Hematopoietic multipotent progenitor cell treated with erythropoietin and hydrocortisone succinate and interleukin-3 and kit ligand, for 4 days (in vitro differentiated cells): ENCODE measurements at regions not wholly inside any gene's neighbourhood (a gene's known extent, or its start where the extent isn't known, plus 50 kb on each side); places are given as distances from the start of the nearest gene placed in this dataset.
"Not testable (repeated sequence)": the region's sequence is repeated elsewhere in the genome, so short reads cannot be mapped to it uniquely, and the experiment has no call there.

ENCODE experiments used
- DNase-seq: peaks from one replicate; pipeline ENCODE4 v3.0.0-alpha.2; 2015

DNA sequence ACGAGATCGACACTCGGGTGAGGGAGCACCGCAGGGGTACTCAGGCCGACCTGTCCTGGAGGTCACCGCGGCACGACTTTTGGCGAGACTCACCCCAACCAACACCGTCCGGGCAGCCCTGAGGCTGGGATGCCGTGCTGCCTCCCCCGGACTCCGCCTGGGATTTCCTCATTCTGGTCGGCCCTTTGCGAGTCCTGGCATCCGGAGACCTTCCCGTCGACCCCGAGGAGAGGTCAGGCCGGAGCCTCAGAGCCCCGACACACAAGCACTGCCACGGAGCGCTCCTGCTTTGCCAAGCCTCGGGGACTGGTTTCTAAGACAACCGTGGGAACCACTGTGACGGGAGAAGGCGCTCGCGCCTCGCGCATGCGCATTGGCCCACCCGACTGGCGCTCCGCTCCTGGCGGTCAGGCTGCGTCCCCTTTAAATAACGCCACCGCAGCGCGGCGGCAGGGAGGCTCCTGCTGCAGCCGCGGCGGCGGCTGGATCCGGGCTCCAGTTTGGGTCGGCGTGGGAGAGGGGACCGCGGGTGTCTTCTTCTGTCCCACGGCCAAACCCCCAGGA lies 166.4 kb upstream of the ZNF337 start:
- DNase-seq: peak; percentile 87

DNA sequence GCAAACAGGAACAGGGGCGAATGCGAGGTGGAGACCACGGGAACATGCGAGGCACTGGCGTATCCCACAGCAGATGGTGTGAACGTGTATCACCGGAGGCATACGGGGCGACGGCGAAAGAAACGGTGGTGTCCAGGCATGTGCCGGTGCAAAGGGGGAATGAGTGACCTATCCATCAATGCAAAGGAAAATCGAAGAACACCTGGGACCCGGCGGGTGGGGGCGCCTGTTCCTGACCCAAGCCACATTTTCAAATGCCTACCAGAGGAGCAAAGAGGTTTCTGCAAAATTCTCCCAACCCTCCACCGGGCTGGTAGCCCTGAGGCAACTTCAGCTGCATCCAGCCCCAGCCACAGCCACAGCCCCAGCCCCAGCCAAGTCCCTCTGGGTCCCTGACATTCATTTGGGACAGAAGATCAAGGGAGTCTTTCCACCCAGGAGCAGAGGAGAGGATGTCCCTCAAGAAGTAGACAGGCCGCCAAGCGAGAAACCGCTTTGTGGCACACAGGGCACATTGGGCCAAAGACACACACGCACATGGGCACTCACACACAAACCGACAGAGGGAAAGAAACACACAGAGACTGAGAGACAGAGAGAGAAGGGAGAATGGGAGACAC lies 164.0 kb upstream of the ZNF337 start:
- no peak for DNase-seq

DNA sequence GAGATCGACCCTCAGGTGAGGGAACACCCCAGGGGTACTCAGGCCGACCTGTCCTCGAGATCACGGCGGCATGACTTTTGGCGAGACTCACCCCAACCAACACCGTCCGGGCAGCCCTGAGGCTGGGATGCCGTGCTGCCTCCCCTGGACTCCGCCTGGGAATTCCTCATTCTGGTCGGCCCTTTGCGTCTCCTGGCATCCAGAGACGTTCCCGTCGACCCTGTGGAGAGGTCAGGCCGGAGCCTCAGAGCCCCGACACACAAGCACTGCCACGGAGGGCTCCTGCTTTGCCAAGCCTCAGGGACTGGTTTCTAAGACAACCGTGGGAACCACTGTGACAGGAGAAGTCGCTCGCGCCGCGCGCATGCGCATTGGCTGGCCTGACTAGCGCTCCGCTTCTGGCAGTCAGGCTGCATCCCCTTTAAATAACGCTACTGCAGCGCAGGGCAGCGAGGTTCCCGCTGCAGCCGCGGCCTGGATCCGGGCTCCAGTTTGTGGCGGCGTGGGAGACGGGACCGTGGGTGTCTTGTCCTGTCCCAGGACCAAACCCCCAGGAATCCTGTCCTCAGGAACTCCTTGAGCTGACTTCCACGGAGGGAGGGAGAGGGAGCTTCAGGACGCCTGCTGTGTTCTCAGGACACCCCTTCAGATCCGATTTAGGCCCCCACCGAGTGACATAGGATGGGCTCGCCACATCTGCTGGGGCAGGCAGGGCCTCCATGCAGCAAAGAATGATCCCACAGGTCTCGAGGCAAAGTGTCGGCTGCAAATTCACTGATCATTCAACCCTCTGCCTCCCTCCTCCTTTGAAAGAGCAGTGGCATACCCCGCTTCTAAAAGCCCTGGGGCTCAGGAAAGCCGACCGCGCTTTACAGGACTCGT lies 163.2 kb upstream of the ZNF337 start:
- DNase-seq: peak; percentile 66

DNA sequence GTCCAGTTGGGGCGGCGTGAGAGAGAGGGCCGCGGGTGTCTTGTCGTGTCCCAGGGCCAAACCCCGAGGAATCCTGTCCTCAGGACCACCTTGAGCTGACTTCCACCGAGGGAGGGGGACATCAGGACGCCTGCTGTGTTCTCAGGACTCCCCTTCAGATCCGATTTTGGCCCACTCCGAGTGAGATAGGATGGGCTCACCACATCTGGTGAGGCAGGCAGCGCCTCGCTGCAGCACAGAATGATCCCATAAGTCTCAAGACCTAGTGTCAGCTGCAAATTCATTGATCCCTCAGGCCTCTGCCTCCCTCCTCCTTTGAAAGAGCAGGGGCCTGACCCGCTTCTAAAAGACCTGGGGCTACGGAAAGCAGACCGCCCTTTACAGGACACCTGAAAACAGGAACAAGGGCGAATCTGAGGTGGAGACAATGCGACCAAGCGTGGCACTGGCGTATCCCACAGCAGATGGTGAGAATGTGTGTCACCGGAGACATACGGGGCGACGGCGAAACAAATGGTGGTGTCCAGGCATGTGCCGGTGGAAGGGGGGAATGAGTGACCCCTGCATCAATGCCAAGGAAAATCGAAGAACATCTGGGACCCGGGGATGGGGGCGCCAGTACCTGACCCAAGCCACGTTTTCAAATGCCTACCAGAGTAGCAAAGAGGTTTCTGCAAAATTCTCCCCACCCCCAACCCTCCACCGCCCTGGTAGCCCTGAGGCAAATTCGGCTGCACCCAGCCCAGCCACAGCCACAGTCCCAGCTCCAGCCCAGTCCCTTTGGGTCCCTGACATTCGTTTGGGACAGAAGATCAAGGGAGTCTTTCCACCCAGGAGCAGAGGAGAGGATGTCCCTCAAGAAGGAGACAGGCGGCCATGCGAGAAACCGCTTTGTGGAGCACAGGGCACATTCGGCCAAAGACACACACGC lies 162.1 kb upstream of the ZNF337 start:
- no peak for DNase-seq

DNA sequence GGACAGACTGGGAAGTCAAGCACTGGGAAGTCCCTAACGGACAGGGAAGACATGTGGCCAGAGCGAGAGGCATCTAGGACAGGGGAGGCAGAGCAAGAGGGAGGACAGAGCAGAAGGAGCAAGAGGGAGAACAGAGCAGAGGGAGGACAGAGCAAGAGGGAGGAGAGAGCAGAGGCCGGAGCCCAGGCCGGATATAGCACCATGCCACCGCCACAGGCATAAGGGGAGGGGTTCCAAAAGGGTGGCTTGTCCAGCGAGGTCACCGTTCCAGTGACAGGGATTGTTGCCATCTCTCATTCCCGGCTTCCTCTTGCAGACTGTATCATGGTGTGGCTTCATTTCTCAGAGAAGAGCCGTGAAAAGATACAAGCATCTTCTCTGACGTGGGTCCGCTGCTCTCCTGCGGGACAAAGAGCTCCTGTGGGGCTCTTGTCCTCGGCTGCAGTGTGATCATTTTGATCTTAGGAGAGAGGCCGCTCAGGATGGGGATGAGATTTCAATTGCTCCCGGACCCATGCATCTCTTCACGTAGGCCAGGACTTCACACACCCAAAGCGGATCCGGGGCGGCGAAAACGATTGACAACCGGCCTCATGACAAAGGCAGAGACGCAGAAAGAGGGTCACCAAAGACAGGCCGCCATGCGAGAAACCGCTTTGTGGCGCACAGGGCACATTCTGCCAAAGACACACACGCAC lies 160.6 kb upstream of the ZNF337 start:
- not testable (repeated sequence) for DNase-seq

DNA sequence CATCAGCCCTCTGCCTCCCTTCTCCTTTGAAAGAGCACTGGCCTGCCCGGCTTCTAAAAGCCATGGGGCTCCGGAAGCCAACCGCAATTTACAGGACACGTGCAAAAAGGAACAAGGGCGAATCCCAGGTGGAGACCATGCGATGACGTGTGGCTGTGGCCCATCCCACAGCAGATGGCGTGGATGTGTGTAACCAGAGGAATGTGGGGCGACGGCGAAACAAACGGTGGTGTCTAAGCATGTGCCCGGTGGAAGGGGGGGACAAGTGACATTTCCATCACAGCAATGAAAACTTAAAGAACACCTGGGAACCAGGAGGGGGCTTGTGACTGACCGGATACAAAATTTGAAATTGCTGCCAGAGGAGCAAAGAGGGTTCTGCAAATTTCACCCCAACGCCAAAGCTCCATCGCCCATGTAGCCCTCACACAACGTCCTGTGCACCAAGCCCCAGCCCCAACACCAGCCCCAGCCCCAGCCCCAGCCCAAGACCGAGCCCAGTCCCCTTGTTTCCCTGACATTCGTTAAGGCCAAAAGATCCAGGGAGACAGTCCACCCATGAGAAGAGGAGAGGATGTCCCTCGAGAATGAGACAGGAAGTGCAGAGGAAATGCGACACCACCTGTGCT lies 159.7 kb upstream of the ZNF337 start:
- no peak for DNase-seq

DNA sequence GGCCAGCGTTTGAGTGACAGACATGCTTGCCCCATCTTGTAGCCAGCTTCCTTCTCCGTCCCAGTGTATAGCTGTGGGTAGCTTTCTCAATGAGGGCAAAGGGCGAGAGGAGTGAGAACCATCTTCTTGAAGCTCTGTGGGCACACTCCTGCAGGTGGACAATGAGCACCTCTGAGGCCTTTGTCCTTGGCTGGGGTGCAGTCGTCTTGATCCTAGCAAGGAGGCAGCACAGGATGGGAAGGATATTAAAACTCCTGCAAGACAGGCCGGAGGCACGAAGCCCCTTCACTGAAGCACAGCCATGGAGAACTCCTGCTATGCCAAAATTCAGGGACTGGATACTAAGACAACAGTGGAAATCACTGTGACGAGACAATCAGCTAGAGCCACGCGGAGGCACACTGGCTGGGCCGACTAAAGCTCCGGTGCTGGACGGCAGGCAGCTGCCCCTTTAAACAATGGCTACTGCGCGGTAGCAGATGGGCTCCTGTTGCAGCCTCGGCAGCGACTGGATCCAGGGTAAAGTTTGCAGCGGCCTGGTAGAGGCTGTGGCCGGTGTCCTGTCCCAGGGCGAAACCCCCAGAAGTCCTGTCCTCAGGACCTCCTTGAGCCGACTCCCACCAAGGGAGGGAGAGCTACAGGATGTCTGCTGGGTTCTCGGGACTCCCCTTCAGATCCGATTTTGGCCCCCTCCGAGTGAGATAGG lies 159.0 kb upstream of the ZNF337 start:
- not testable (repeated sequence) for DNase-seq

DNA sequence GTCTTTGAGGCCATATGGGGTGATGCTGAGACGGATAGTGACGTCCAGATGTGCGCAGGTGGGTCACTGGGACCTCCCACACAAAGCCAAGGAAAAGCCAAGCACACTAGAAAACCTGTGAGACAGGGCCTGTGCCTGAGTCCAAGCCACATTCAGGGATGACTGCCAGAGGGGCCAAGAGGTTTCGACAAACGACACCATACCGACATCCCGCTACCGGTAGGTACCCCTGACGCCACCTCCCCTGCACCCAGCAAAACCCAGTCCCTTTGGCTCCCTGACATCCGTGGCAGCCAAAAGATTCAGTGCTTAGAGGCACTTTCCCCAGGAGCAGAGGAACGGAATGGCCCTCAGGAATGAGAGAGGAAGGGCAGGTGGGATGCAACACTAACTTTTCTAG lies 158.0 kb upstream of the ZNF337 start:
- not testable (repeated sequence) for DNase-seq

DNA sequence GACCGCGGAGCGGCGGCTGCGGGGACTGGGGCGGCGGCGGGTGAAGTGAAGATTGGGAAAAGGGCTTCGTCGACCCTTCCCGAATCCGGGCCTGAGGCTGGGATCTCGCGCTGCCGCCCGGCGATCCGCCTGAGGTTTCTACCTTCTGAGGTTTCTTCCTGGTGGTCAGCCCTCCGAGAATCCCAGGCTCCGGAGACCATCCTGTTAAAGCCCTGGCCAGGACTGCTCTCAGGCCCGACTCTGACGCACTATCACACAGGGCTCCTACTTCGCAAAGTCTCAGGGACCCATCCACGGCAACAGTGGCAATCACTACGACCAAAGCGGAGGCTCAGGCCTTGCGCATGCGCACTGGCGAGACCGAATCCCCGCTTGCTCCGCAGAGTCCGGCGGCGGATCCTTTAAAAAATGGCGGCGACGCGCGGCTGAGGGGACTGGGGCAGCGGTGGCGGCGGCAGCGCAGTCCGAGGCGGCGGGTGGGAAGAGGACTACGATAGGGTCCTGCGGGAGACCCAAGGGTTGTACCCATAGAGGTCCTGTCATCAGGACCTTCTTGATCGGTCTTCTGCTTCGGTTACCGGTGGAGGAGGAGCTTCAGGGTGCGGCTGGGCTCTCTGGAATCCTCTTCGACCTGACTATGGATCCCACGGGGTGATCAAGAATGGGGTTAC lies 157.2 kb upstream of the ZNF337 start:
- peak; percentile 75 for DNase-seq

DNA sequence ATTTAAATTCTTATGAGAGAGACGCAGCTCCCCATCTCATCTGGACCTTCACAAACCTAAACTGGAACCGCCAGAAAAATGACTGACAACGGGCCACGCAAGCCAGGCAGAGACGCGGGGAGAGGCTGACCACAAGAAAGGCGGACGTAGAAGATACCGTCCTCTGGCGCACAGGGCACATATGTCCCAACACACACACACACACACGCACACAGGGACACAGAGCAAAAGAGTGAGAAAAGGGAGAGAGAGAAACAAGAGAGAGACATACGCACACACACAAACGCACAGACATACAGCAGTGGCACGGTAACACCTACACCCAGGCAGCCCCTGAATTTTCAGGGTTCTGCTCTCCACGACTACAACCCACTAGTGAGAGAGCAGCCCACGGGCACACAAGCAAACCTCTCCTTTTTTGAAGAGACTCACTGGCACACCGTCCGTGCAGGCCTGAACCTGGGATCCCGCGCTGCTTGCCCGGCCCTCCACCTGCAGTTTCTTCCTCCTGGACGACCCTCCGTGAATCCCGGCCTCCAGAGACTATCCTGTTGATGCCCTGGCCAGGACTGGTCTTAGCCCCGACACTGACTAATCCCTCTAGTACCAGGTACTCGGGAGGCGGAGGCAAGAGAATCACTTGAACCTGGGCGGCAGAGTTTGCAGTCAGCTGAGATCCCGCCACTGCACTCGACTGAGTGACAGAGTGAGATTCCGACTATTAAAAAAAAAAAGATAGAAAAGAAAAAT lies 156.5 kb upstream of the ZNF337 start:
- not testable (repeated sequence) for DNase-seq

DNA sequence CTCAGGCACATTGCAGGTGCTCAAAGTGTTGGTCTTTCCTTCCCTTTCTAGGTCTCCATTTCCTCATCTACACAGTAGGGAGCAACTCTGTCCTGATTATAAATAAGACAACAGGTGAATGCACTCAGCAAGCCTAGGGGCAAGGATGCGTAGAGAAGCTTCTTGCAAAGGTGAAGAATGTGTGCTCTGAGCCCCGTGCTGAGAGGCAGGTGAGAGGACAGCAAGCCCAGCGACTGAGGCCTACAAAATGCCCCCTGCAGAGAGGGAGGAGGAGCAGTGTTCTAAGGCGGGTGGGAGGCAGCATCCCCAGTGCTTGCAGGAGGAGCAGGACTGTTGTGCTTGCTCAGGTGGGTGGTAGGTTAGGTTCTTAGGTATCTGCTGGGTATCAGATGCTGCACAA lies 153.5 kb upstream of the ZNF337 start:
- not testable (repeated sequence) for DNase-seq

DNA sequence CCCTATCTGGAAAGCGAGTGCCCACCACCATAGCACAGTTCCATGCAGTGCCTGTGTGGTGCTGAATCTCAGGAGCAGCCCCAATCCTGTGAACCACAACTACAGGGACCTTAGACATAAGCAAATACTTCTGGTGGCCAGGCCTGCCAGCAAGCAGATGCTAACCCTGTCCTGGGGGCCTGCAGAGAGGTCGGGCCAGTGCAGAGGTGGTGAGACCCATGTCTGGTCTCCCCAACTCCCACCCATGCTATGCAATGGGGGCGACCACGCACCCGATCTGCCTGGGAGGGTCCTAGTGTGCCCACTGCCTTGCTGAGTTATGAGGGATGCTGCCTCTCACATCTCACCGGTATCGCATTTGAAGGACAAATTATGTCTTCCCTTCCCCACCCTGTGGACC lies 151.6 kb upstream of the ZNF337 start:
- no peak for DNase-seq

DNA sequence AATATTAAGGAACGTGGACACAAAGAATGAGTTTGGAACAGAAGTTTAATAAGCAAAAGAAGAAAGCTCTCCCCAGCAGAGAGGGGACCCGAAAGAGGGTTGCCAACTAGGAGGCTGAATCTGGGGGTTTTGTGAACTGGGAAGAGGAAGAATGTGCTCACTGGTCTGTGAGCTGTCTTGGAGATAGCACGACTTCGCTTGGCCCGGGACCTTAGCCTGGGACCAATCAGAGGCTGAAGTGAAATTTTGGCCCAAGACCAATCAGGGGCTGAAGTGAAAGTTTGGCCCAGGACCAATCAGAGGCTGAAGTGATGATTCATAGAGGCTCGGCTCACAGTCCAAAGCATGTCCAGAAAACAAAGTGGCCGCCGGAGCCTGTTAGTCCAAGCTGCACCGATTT lies 148.0 kb upstream of the ZNF337 start:
- DNase-seq: not testable (repeated sequence)

DNA sequence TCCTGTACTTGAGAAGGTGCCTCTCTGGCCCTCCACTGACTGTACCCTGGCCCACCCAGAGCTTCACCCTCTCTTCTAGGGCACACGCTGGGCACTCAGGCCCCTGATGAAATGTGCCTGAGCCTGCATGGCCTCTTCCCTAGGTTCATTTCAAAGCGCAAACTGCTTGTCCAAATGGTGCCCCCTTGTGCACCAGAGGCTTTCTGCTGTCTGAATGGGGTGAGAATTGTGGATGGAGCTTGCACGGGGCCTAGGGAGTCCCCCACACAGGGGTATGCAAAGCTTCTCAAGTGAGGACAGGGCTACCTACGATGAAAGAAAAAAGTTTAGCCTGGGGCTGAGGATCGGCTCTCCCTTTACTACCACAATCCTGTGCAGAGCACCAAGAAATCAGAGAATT lies 116.9 kb upstream of the ZNF337 start:
- DNase-seq: not testable (repeated sequence)

DNA sequence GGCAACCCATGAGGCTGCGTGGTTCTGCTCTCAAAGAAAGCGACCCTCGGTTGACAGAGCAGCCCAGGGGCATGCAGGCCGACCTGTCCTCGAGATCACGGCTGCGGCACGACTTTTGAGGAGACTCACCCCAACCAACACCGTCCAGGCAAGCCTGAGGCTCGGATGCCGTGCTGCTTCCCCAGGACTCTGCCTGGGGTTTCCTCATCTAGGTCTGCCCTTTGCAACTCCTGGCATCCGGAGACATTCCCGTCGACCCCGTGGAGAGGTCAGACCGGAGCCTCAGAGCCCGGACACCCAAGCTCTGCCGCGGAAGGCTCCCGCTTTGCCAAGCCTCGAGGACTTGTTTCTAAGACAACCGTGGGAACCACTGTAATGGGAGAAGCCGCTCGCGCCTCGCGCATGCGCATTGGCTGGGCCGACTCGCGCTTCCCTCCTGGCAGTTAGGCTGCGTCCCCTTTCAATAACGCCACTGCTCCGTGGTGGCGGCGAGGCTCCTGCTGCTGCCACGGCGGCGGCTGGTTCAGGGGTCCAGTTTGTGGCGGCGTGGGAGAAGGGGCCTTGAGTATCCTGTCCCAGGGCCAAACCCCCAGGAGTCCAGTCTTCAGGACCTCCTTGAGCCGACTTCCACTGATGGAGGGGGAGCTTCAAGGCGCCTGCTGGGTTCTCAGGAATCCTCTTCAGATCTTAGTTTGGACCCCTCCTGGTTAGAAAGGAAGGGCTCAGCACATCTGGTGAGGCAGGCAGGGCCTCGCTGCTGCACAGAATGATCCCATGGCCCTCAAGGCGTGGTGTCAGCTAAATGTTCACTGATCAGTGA lies 101.7 kb upstream of the ZNF337 start:
- not testable (repeated sequence) for DNase-seq

DNA sequence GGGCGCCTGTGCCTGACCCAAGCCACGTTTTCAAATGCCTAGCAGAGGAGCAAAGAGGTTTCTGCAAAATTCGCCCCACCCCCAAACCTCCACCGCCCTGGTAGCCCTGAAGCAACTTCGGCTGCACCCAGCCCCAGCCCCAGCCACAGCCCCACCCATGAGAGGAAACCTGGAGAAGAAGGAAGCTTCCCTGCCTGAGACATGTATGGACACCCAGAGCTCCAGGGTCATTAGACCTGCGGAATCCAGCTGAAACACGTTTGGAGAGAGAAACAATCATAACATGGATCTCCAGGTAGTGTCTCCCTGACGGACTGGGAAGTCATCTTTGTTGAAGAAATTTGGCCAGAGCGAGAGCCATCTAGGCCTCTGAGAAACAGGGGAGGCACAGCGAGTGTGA lies 100.4 kb upstream of the ZNF337 start:
- not testable (repeated sequence) for DNase-seq

DNA sequence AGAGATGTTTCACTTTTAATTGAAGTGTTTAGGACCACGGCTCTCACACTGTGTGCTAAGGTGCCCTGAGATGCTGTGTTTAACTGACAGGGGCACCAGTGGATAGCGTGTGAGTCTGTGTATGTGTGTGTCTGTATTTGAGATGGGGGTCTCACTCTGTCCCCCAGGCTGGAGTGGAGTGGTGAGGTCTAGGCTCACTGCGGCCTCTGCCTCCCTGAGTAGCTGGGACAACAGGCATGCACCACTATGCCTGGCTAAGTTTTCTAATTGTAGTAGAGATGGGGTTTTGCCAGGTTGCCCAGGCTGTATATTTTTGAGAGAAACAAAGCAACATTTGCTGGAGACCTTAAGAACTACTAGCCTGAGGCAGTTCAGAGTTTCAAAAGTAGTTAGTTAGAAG lies 80.6 kb upstream of the ZNF337 start:
- not testable (repeated sequence) for DNase-seq

DNA sequence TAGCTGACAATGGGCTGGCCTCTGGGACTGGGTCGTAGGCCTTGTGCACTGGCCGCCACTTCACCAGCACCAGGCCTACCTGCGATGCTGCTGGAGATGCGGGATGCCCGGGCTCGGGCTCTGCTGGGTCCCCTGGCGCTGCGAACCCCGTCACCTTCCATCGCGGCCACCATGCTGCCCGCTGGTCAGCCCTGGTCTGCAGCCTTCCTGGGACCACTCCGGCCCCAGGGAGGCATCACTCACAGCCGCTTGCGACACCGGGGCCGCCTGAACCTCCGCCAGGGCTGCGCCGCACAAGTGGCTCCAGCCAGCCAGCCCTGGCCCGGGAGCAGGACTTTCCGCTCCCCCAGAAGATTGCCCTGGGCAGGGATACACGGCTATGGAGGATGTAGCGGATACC lies 78.1 kb upstream of the ZNF337 start:
- DNase-seq: not testable (repeated sequence)

DNA sequence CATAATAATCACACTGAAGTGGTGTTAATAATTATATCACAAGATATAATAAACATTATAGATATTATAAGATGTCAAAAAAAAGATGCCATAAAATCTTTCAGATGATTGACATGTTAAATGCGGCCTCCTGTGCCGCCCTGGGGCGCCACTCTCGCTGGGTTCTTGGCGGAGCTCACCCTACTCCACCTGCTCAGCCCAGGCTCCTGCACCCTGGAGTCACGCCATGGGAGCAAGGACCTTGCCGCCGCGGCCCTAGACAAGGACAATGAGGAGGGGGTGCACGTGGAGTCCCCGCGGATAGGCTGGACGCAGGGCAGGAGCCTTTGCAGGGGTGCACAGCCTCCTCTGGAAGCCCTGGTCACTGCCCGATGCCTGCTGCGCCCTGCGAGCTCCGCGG lies 77.5 kb upstream of the ZNF337 start:
- DNase-seq: not testable (repeated sequence)
